Kidney capillary endothelial cell (primary cell): ENCODE measurements at regions not wholly inside any gene's neighbourhood (a gene's known extent, or its start where the extent isn't known, plus 50 kb on each side); places are given as distances from the start of the nearest gene placed in this dataset.
"Not testable (repeated sequence)": the region's sequence is repeated elsewhere in the genome, so short reads cannot be mapped to it uniquely, and the experiment has no call there.

Experiments
- DNase-seq: peaks from one replicate; pipeline ENCODE4 v3.0.0-alpha.2; 2018; ENCODE audit warnings: low spot score

DNA sequence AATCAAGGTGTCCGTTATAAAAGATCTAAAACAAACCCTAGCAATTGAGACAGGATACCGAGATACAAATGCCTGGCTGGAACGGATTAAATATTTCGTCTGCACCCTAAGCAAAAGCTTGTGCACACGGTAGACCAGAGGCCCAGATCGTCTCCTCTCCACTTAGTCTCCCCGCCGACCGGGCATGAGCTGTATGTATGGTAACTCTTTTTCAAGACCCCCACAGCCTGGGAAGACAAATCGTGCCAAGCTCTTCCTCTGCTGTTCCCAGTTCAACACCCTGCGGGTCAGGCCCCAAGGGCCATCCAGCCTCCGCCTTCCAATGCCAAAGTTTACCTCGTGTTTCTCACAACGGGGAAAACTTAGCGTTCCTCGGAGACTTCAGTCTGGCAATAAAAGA lies 285.7 kb upstream of the GALNT17 start:
- no peak for DNase-seq

DNA sequence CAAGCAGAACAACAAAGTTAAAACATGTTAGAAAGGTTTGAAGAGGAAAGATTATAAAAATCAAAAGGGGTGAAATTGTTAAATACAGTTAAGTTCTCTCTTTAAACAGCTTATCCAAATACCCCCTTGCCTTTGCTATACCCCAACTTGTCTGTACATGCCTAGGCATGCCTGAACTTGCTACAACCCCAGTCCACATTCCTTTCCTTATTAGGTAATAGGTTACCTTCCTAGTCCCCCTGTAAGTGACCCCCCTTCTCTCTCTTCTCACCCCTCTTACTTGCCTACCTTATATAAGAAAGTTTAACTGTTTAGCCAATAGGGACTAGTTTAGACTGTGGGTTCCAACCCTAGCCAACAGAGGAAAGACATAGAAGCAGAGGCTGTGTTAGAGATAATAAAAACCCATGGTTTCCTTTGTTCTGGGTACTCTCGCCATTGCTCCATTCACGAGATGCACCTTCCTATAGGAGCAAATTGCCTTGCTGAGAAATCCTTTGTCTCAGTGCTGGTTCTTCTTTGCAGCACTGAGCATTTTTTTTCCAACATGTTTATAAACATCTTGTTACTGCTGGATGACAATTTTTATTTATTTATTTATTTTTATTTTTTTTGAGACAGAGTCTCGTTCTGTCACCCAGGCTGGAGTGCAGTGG lies 282.2 kb upstream of the GALNT17 start:
- DNase-seq, result no peak

DNA sequence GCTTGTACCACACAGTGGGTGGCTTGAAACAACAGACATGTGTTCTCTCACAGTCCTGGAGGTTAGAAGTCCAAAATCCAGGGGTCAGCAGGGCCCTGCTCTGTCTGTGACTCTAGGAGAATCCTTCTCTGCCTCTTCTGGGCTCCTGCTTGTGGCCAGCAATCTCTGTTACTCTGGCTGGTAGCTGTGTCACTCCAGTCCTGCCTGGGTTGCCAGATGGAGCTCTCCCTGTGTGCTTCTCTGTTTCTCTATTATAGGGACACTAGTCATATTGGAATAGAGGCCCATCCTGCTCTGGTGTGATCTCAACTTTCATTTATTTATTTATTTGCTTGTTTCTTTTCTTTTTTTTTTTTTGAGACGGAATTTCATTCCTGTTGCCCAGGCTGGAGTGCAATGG lies 276.6 kb upstream of the GALNT17 start:
- DNase-seq, result no peak

DNA sequence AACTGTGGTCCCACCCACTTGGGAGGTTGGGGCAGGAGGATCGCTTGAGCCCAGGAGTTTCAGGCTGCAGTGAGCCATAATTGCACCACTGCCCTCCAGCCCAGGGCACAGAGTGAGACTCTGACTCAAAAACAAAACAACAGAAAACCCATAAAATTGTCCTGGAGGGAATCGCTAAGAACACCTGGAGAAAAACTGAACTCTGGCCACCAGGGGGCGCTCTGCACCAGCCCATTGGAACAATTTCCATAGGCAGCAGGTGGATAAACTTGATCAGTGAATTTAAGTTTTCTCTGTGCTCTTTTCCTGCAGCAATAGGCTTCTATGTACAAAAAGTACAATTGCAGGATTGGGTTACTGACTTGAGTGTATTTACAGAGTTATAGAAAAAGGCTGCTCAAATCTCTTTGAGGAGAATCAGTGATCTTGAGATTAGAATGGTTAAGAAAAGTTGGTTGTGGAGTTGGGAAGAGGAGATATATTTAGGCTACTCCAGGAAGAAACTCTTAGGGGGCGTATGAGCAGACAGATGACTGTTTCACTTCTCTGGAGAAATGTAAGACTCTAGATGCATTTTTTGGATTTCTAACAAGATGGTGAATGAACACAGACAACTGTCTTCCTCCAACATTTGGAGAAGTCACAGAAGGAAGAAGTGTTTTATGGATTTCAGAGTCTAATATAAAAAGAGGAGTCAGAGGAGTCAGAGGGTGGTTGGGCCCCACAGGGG lies 274.9 kb upstream of the GALNT17 start:
- peak; percentile 44 for DNase-seq

DNA sequence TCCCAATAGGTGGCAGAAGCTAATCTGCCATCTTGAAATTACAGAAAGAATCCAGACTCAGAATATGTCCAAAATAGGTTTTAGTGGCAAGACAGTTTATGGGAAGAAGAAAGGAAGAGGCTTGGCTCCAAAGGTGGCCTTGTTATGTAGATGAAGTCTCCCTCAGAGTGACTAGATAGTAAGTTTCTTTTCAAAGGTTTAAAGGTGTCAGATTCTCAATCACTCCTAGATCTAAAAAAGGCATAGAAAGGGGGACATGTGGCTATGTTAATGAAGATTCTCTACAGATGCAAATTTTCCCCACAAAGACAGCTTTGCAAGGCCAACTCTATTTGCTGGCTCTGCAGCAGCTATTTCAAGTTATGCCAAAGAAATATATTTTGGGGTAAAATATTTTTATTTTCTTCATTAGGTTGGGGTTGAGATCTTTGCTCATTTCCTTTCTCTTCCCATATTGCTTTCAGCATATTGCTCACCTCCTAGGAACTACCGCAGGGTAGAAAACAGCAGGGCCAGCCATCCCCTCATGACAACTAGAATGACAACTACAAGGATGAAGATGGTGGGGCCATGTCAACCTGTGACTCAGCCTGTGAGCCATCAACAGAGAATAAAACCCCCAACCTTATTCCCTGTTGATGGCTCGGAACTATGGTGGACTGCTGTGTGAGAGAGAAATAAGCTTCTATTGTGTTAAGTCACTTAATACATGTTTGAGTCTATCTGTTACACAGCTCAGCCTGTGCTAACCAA lies 274.0 kb upstream of the GALNT17 start:
- DNase-seq, result no peak

GRCh38 chr7:70867513-70867912 lies 264.4 kb upstream of the GALNT17 start:
- no peak for DNase-seq

DNA sequence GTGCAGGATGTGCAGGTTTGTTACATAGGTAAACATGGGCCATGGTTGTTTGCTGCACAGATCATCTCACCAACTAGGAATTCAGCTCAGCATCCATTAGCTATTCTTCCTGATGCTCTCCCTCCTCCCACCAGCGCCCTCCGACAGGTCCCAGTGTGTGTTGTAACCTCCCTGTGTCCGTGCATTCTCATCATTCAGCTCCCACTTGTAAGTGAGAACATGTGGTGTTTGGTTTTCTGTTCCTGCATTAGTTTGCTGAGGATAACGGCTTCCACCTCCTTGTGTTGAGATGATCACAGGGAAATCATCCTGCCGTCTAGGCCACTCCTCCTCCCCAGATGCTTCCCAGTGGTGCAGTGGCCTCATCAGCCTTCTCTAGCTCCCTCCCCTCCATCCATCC lies 261.6 kb upstream of the GALNT17 start:
- DNase-seq, result no peak

DNA sequence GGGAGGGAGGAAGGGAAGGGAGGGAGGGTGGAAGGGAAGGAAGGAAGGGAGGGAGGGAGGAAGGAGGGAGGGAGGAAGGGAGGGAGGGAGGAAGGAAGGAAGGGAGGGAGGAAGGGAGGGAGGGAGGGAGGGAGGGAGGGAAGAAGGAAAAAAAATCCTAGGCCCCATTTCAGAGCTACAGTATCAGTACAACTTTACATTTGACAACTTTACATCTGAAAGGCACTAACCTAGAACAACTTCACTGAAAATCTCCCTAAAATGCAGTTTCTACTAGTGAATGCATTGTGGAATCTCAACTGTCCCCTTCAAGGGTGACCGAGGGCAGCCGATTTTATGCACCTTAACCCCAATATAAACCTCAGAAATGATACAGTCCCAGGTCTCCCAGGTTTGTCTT lies 259.8 kb upstream of the GALNT17 start:
- DNase-seq, result no peak

DNA sequence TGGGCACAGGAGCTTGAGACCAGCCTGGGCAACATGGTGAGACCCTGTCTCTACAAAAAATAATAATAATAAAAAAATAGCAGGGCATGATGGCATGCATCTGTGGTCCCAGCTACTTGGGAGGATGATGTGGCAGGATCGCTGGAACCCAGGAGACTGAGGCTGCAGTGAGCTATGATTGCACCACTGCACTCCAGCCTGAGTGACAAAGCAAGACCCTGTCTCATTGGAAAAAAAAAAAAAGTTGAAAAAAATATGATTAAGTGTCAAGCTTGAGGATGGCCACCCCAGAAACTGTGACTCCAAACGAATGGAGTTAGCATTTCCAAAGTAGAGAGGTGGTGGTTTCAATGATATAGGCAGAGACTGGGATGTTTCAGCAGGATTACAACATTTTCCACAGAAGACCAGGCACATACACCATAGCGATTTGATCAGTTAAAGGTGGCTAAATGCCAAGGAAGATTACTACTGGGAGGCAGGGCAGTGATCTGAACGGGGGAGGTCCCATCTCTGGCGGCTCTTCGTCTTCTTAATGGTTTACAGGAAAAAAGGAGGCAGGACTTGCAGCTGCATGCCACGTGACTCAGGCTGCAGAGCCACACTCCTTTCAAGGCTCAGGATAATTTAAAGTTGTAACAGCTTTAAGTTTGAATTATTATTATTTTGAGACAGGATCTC lies 250.6 kb upstream of the GALNT17 start:
- no peak for DNase-seq

GRCh38 chr7:70883750-70884439 lies 248.0 kb upstream of the GALNT17 start:
- DNase-seq, result no peak

GRCh38 chr7:70884440-70884764 lies 247.5 kb upstream of the GALNT17 start:
- DNase-seq, result no peak

GRCh38 chr7:70884809-70885208 lies 247.1 kb upstream of the GALNT17 start:
- DNase-seq, result no peak

DNA sequence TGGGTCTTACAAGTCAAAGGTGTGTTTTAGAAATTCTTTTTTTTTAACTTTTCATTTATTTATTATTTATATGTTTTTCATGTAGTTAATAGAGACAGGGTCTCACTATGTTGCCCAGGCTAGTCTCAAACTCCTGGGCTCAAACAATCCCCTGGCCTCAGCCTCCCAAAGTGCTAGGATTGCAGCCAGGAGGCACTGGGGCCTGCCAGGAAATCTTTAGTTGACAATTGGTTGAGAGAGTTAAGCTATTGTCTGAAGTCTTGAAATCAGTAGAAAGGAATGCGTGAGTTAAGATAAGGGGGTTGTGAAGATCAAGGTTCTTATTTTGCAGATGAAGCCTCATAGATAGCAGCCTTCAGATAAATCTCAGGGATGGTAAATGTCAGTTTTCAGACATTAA lies 245.4 kb upstream of the GALNT17 start:
- no peak for DNase-seq

DNA sequence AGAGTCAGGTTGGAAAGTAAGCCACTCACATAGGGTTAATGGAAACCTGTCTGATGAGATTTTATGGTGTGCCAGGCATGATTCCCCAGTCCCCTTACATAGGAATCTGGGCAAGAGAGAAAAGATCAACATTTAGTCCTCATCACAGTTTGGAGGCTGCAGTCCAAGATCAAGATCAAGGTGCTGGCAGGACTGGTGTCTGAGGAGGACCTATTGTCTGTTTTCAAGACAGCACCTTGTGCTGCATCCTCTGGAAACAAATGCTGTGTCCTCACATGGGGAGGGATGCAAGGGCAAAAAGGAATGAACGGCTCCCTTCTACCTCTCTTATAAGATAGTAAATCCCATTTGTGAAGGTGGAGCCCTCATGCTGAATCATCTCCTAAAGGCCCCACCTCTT lies 244.8 kb upstream of the GALNT17 start:
- DNase-seq, result no peak

DNA sequence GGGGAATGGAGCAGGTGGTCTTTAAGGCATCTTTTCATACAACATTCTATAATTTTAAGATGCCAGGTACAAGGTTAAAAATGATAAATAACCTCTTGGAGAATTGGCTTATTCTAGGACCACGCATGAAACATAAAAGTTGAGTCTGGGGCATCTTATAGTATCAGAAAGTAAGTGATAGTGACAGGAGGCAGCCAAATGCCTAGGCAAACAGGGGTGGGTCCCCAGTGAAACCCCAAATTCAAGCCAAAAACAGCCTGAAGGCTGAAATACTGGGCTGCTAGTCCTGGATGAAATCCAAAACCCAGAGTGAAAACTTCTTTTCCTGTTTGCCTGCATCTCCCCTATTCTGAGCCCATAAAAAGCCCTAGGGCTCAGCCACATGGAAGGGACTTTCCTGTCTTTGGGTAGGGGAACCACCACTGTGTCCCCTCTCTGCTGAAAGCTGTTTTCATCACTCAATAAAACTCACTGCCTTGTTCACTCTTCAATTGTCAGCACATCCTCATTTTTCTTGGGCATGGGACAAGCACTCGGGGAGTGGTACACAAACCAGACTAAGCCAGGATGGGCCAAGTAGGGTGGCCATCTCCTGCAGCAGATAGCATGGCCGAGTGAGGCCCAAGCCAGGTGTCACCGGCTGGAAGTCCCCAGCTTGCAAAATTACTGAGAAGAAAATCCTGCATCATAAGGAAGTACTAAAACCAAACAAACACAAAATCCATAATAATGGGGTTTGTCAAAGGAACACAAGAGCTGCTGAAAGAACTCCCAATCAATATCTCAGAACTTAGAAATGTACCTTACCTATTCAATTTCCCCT lies 241.6 kb upstream of the GALNT17 start:
- DNase-seq, result no peak

- no peak for DNase-seq
These were observed 238.5 kb upstream of the GALNT17 start for GRCh38 chr7:70893422-70893821.

GRCh38 chr7:70893971-70894715 lies 237.8 kb upstream of the GALNT17 start:
- DNase-seq, result no peak

DNA sequence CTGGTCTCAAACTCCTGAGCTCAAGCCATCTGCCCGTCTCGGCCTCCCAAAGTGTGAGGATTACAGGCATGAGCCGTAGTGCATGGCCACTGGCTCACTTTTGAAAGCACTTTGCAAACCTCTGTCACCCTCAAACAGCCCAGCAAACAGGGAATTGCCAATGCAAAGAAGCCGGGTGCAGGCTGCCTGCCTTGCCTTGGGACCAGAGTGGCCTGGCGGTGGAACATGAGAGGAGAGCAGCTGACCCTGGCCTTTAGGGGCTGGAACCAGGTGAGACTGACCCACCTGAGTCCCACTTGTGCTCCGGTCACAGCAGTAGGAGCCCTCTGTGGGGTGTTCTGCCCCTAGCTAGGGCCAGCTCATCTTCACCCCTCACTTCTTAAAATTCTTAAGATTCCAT lies 237.1 kb upstream of the GALNT17 start:
- no peak for DNase-seq

- not testable (repeated sequence) for DNase-seq
These were observed 236.4 kb upstream of the GALNT17 start for GRCh38 chr7:70895337-70896200.
